Kidney epithelial cell (primary cell): ENCODE measurements at regions not wholly inside any gene's neighbourhood (a gene's known extent, or its start where the extent isn't known, plus 50 kb on each side); places are given as distances from the start of the nearest gene placed in this dataset.

ENCODE experiments used
- DNase-seq: peaks from one replicate; pipeline ENCODE4 v3.0.0-alpha.2; 2010; ENCODE audit warnings: low read depth
- H3K27me3 ChIP-seq: 2 replicates; pipeline ENCODE4 v1.6.0; 2011; ENCODE audit warnings: low read length; ENCODE audit not compliant: control insufficient read depth, insufficient read depth
- H3K36me3 ChIP-seq: 2 replicates; pipeline ENCODE4 v1.5.1; 2011; ENCODE audit warnings: low read length; ENCODE audit not compliant: control insufficient read depth, insufficient read depth
- H3K4me3 ChIP-seq: 2 replicates; pipeline ENCODE4 v1.5.1; 2011; ENCODE audit warnings: low read depth, mild to moderate bottlenecking, control low read depth, low read length
- TF ChIP-seq, protein P1 (sequence below): IDR thresholded peaks from 2 replicates; pipeline ENCODE4 v1.5.1; 2011; ENCODE audit warnings: mild to moderate bottlenecking, moderate library complexity, low read length, control low read depth, inconsistent platforms; ENCODE audit not compliant: insufficient read depth, poor library complexity, severe bottlenecking

DNA sequence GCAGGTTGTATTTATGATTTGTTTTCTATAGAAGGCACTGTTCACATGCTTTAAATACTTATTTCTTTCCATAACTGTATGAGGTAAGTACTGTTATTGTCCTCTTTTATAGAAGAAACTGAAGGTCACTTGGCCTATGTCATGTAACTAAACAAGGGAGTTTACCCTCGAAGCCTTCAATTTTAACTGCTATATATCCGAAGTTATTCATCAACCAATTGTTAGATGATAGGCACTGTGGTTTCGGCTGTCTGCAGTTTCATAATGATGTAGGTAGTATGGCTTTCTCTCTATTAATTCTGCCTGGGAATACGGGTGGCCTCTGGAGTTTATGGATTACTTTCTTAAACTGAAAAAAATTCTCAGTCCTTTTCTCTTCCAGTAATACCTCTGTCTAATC is 413.3 kb upstream of the ADGRL2 start:
- H3K36me3 ChIP-seq = no peaks in the 10 kb centered on the region
- no peak for DNase-seq
- H3K27me3 ChIP-seq = no peaks in the 10 kb centered on the region
- H3K4me3 ChIP-seq = no peak overlapping the region
- TF ChIP-seq, protein P1, sequence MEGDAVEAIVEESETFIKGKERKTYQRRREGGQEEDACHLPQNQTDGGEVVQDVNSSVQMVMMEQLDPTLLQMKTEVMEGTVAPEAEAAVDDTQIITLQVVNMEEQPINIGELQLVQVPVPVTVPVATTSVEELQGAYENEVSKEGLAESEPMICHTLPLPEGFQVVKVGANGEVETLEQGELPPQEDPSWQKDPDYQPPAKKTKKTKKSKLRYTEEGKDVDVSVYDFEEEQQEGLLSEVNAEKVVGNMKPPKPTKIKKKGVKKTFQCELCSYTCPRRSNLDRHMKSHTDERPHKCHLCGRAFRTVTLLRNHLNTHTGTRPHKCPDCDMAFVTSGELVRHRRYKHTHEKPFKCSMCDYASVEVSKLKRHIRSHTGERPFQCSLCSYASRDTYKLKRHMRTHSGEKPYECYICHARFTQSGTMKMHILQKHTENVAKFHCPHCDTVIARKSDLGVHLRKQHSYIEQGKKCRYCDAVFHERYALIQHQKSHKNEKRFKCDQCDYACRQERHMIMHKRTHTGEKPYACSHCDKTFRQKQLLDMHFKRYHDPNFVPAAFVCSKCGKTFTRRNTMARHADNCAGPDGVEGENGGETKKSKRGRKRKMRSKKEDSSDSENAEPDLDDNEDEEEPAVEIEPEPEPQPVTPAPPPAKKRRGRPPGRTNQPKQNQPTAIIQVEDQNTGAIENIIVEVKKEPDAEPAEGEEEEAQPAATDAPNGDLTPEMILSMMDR = no peak

DNA sequence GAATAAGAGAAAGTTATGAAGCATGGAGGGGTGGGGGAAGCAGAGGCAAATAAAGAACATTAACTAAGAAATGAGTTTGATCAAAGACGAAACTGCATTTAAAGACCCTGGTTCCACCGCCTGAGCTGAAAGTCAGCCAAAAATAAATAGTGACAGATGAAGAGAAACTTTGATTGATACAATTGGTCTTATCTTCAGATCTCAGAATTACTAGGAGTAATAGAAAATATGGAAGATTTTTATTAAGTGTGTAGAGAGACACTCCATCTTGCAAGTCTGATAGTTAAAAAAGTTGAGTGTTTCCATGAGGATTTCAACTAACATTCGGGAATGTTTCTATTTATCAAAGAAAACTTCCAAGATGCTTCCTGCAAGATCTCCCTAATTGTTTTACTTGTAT is 418.2 kb upstream of the ADGRL2 start:
- Histone ChIP-seq H3K4me3 (no peak overlapping the region), H3K36me3 (no peaks in the 10 kb centered on the region), H3K27me3 (no peaks in the 10 kb centered on the region)
- no peak for DNase-seq
- TF ChIP-seq, protein P1 = no peak

DNA sequence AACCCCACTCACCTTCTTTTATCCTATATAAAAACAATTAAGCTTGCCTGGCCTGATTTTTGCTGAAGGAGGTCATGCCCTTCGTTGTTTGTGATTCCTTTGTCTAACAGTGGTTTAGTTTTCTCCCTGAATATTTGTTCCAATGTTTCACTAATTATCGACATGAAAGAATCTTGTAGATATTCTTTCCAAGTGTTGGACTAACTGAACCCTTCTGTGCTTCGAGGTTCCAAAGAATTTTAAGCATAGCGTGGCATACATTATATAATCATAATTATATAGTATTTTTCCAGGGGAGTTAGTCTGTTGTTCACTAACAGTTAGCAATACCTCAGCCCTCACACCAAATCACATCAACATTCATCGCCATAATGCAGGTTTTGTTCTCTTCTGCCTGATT is 418.9 kb upstream of the ADGRL2 start:
- no peak overlapping the region for H3K4me3 ChIP-seq
- TF ChIP-seq, protein P1 = no peak
- no peaks in the 10 kb centered on the region for H3K27me3 ChIP-seq
- no peaks in the 10 kb centered on the region for H3K36me3 ChIP-seq
- no peak for DNase-seq

DNA sequence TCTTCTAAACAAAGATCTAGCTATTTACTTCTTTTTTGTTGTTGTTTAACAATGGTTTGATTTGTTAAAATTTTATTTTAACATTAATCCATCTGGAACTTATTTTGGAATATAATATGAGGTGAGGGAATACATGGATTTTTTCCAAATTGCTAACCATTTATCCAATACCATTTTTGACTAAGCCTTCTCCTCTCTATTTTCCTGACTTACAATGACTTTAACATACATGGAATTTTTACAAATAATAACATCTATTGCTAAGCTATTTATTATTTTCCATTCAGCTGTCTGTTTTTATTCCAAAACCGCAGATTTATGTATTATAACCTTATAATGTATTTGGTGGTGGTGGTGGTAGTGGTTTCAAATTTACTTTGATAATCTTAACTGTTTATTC is 420.3 kb upstream of the ADGRL2 start:
- Histone ChIP-seq H3K4me3 (no peak overlapping the region), H3K27me3 (no peaks in the 10 kb centered on the region), H3K36me3 (no peaks in the 10 kb centered on the region)
- TF ChIP-seq, protein P1 = no peak
- no peak for DNase-seq

DNA sequence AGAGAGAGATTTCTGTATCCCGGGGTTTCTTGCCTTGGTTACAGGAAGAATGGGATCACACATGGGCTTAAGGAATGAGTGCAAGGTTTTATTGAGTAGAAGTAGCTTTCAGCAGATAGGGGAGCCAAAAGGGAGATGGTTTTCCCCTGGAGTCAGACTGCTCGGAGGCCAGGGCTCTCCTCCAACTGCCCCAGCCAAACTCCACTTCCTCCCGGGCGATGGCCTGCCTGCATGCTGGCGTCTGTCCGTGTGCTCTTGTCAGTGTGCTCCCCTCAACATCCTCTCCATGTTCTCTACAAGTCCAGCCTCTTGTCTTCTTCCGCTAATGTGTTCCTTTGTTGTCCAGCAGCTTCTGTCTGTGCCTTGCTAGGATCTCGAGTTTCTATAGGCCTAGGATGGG is 421.3 kb upstream of the ADGRL2 start:
- Histone ChIP-seq H3K36me3 (no peaks in the 10 kb centered on the region), H3K4me3 (no peak overlapping the region), H3K27me3 (no peaks in the 10 kb centered on the region)
- DNase-seq = no peak
- TF ChIP-seq, protein P1 = no peak

DNA sequence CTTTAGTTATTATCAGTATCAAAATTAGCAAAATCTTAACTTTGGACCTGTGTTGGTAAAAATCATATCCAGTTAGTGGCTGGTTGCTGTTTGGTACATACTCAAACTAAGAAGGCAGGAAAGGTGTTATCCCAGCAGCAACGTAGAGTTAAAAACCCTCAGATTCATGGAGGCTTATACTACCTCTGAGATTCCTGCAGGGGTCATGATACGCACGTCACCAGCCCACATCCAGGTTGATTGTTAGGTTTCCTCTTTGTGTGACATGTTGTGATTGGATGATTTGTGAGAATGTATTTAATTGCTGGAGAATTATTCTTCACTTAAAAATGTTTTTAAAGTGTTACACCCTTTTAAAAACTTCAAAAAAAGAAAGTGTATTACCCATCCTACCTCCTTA is 423.3 kb upstream of the ADGRL2 start:
- TF ChIP-seq, protein P1 = no peak
- no peaks in the 10 kb centered on the region for H3K27me3 ChIP-seq
- H3K36me3 ChIP-seq = no peaks in the 10 kb centered on the region
- H3K4me3 ChIP-seq = no peak overlapping the region
- DNase-seq = no peak
